GM12878 (cell line): ENCODE measurements at regions not wholly inside any gene's neighbourhood (a gene's known extent, or its start where the extent isn't known, plus 50 kb on each side); places are given as distances from the start of the nearest gene placed in this dataset.

Experiments used
- CTCF ChIP-seq, 3 experiments: IDR thresholded peaks in 2 of 3; conservative IDR thresholded peaks in 1 of 3; 2 replicates each; pipeline ENCODE4 v1.5.1; 2011; ENCODE audit warnings: low read depth in 3 of 3, low read length in 3 of 3, mild to moderate bottlenecking in 3 of 3, control low read depth in 2 of 3, moderate library complexity in 2 of 3, inconsistent platforms in 1 of 3, mixed read lengths in 1 of 3; ENCODE audit not compliant: control insufficient read depth in 2 of 3, insufficient read depth in 1 of 3; ENCODE audit errors: extremely low read depth in 1 of 3
- E2F4 ChIP-seq: IDR thresholded peaks from 2 replicates; pipeline ENCODE4 v1.6.1; 2012; ENCODE audit warnings: low read depth, low read length, improper control_type of control experiment
- MTA3 ChIP-seq: IDR thresholded peaks from 2 replicates; pipeline ENCODE4 v1.6.1; 2012; ENCODE audit warnings: low read length, inconsistent platforms, borderline replicate concordance
- TCF7 ChIP-seq: IDR thresholded peaks from 2 replicates; pipeline ENCODE4 v1.6.1; 2014; ENCODE audit warnings: antibody characterized with exemption, borderline replicate concordance

DNA sequence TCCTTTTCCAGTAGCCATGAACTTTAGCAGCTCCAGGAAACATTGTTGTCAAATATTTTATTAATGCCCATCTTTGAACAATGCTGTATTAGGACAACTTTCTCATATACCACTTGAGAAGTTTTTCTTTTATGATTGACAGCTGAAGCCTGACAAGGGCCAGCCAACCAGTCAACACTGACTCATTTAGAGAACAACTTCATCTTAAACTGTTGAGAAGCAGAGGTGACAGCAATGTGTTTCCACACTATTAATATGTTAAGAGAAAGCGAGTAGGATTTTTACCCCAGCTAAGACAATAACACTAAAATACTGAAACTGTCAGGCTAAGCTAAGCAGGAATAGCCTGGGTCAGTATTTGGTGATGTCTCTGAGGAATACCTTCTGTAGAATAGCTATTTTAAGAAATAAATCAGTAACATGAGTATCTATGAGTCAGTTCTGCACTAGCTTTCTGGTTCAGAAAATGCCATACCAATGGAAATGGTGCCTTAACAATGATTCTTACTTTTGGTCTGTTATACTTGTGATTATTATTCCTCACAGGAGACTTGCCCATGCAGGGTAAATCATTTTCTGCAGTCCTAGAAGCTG lies 168.8 kb upstream of the POT1 start:
- no peak for TF ChIP-seq E2F4
- no peak for TF ChIP-seq MTA3
- TF ChIP-seq TCF7, result no peak
- TF ChIP-seq CTCF (IDR thresholded peaks at IDR 0.05 in 2 of 3, conservative IDR thresholded peaks at IDR 0.05 in 1 of 3; ENCODE audit: control insufficient read depth in 2 of 3, extremely low read depth in 1 of 3, insufficient read depth in 1 of 3, low read depth in 3 of 3, low read length in 3 of 3), result no peak
